ENCODE measurements at regions not wholly inside any gene's neighbourhood (a gene's known extent, or its start where the extent isn't known, plus 50 kb on each side); places are given as distances from the start of the nearest gene placed in this dataset.
"Not testable (repeated sequence)": the region's sequence is repeated elsewhere in the genome, so short reads cannot be mapped to it uniquely, and the experiment has no call there.

- Histone ChIP-seq H4K20me1 (ENCODE audit: insufficient read depth) (no peaks in the 10 kb centered on the region), H3F3A (ENCODE audit: insufficient read depth) (no peaks in the 10 kb centered on the region), H3K36me3 (ENCODE audit: low read depth) (no peaks in the 10 kb centered on the region), H3K27me3 (replicated peaks; ENCODE audit: insufficient read depth) (no peaks in the 10 kb centered on the region), H3K9me2 (ENCODE audit: insufficient read depth) (no peaks in the 10 kb centered on the region), H2AFZ (no peak overlapping the region), H3K9ac (no peak overlapping the region), H3K27ac (no peak overlapping the region), H3K4me3 (no peak overlapping the region), H3K9me3 (ENCODE audit: low read depth) (no peaks in the 10 kb centered on the region), H3K4me1 (ENCODE audit: insufficient read depth) (no peaks in the 10 kb centered on the region), H3K4me2 (ENCODE audit: unreplicated experiment) (no peak overlapping the region), H3K79me2 (ENCODE audit: insufficient read depth) (no peaks in the 10 kb centered on the region)
- 76 to 83% methylated on average over 5 of the region's 5 CpGs for WGBS, 2 experiments (ENCODE audit: low coverage in 1 of 2, low lambda C conversion rate in 2 of 2, missing lambda C conversion rate in 2 of 2)
- in situ Hi-C loops (cut with MboI): no loop called here
- TF ChIP-seq EZH2 (IDR thresholded peaks at IDR 0.05; ENCODE audit: insufficient read depth, poor library complexity, severe bottlenecking) (no peak), EZH2phosphoT487 (IDR thresholded peaks at IDR 0.05; ENCODE audit: insufficient read depth, low read depth) (no peak)
- no peak for DNase-seq
Measured at GRCh38 chr12:114809097-114809496, 125.1 kb upstream of the TBX3 start.

- H3K9ac ChIP-seq; H3K9me3 ChIP-seq (ENCODE audit: low read depth); H3K27ac ChIP-seq; H3K4me2 ChIP-seq (ENCODE audit: unreplicated experiment); H3K27me3 ChIP-seq (replicated peaks; ENCODE audit: insufficient read depth); DNase-seq; H3F3A ChIP-seq (ENCODE audit: insufficient read depth); H3K4me3 ChIP-seq; H3K79me2 ChIP-seq (ENCODE audit: insufficient read depth); H3K4me1 ChIP-seq (ENCODE audit: insufficient read depth); H3K36me3 ChIP-seq (ENCODE audit: low read depth); H4K20me1 ChIP-seq (ENCODE audit: insufficient read depth); in situ Hi-C loops (cut with MboI); H2AFZ ChIP-seq; H3K9me2 ChIP-seq (ENCODE audit: insufficient read depth): not testable (repeated sequence)
- WGBS, 2 experiments (ENCODE audit: low coverage in 1 of 2, low lambda C conversion rate in 2 of 2, missing lambda C conversion rate in 2 of 2): 79 to 85% methylated on average over 3 of the region's 3 CpGs
Measured at GRCh38 chr12:114801381-114801780, 117.4 kb upstream of the TBX3 start.

GRCh38 chr12:114800566-114800965, 116.6 kb upstream of the TBX3 start:
- H3K27ac ChIP-seq; H3K9ac ChIP-seq; H3K4me1 ChIP-seq (ENCODE audit: insufficient read depth); H3K4me3 ChIP-seq; H3K9me3 ChIP-seq (ENCODE audit: low read depth); H3K9me2 ChIP-seq (ENCODE audit: insufficient read depth); H3K36me3 ChIP-seq (ENCODE audit: low read depth); H2AFZ ChIP-seq; H3K79me2 ChIP-seq (ENCODE audit: insufficient read depth); H3K27me3 ChIP-seq (replicated peaks; ENCODE audit: insufficient read depth); H3F3A ChIP-seq (ENCODE audit: insufficient read depth); in situ Hi-C loops (cut with MboI); H4K20me1 ChIP-seq (ENCODE audit: insufficient read depth); H3K4me2 ChIP-seq (ENCODE audit: unreplicated experiment): not testable (repeated sequence)
- 69 to 72% methylated on average over 5 to 7 of the region's 8 CpGs for WGBS, 2 experiments (ENCODE audit: low coverage in 1 of 2, low lambda C conversion rate in 2 of 2, missing lambda C conversion rate in 2 of 2)
- peak; percentile 35 for DNase-seq

GRCh38 chr12:114799574-114800487, 115.9 kb upstream of the TBX3 start:
- DNase-seq: peak; percentile 32
- no peaks in the 10 kb centered on the region for H3K9me3 ChIP-seq (ENCODE audit: low read depth)

More at GRCh38 chr12:114799574-114800487, 115.9 kb upstream of the TBX3 start:
- WGBS, 2 experiments (ENCODE audit: low coverage in 1 of 2, low lambda C conversion rate in 2 of 2, missing lambda C conversion rate in 2 of 2): 55 to 56% methylated on average over 16 of the region's 16 CpGs
- no peaks in the 10 kb centered on the region for H3K79me2 ChIP-seq (ENCODE audit: insufficient read depth)
- H3F3A ChIP-seq (ENCODE audit: insufficient read depth): no peaks in the 10 kb centered on the region
- peak overlapping the region; percentile 57 for H2AFZ ChIP-seq
- H3K36me3 ChIP-seq (ENCODE audit: low read depth): no peaks in the 10 kb centered on the region
- H3K4me2 ChIP-seq (ENCODE audit: unreplicated experiment): no peak overlapping the region
- no peak overlapping the region for H3K4me3 ChIP-seq
- H4K20me1 ChIP-seq (ENCODE audit: insufficient read depth): no peaks in the 10 kb centered on the region
- TF ChIP-seq EZH2phosphoT487 (IDR thresholded peaks at IDR 0.05; ENCODE audit: insufficient read depth, low read depth) (no peak), EZH2 (IDR thresholded peaks at IDR 0.05; ENCODE audit: insufficient read depth, poor library complexity, severe bottlenecking) (no peak)
- no peak overlapping the region for H3K27ac ChIP-seq
- no peaks in the 10 kb centered on the region for H3K9me2 ChIP-seq (ENCODE audit: insufficient read depth)
- H3K4me1 ChIP-seq (ENCODE audit: insufficient read depth): peaks cover 9% of the 10 kb centered on the region; the same call in 1 of the 2 replicates
- in situ Hi-C loops (cut with MboI): no loop called here
- H3K27me3 ChIP-seq (replicated peaks; ENCODE audit: insufficient read depth): no peaks in the 10 kb centered on the region
- H3K9ac ChIP-seq: no peak overlapping the region

Measured in GM23248 (cell line).